Heart left ventricle (tissue), 13 donors: ENCODE measurements at regions not wholly inside any gene's neighbourhood (a gene's known extent, or its start where the extent isn't known, plus 50 kb on each side); places are given as distances from the start of the nearest gene placed in this dataset.

Source experiments
- CTCF ChIP-seq, 12 donors: fragments of 200-600 bp; sonication (generic) in 4 of 12; IDR thresholded peaks; one replicate each; pipeline versions ENCODE4 v1.5.0 to v1.8.0; 2018 to 2022; ENCODE audit warnings: antibody characterized with exemption in 12 of 12, mild to moderate bottlenecking in 5 of 12
- POLR2A ChIP-seq, 2 donors: fragments of 450-650 bp; IDR thresholded peaks; one replicate each; pipeline ENCODE4 v1.6.1; 2017; ENCODE audit warnings: antibody characterized with exemption in 2 of 2, mild to moderate bottlenecking in 2 of 2, moderate library complexity in 2 of 2
- donor health status: ischemic (EF 13 %, LVEDD 7.1; RV severe dilation, severe dysfunction).
- donor health status: DM: no; HTN: yes; CAD: no.
- donor health status: DM: no; HTN: no; CAD: no.
- donor health status: ischemic (EF 25% LVEDD 6.9; RV normal size, moderate dysfunction).
- donor health status: ischemic (EF 25% LVEDD 5.7; RV mildly dilated, moderate dysfunction).
- donor health status: ischemic (EF 35%, LVEDD 5.7; RV mildly dilated, moderate dysfunction).
- donor health status: nonischemic (EF 11% LVEDD 7.7; RV severe dilation, severe dysfunction).
- donor health status: DM: yes; HTN: yes; CAD: no.
- donor health status: PGD.
- donor health status: ischemic (EF 29% LVEDD 5.4; RV normal size, mild dysfunction).
- donor health status: nonischemic (EF 23%, LVEDD 6.1; RV moderate dilation, normal function).

- TF ChIP-seq CTCF (IDR thresholded peaks at IDR 0.05) (no peak), POLR2A (IDR thresholded peaks at IDR 0.05) (no peak)
Observed at GRCh38 chr5:131068076-131068475, 97.0 kb downstream of the HINT1 start.
